Choroid plexus epithelial cell (primary cell): ENCODE measurements at regions not wholly inside any gene's neighbourhood (a gene's known extent, or its start where the extent isn't known, plus 50 kb on each side); places are given as distances from the start of the nearest gene placed in this dataset.

Experiments
- DNase-seq: peaks from one replicate; pipeline ENCODE4 v3.0.0-alpha.2; 2010; ENCODE audit warnings: low read depth
- H3K4me3 ChIP-seq: 2 replicates; pipeline ENCODE4 v1.5.1; 2011; ENCODE audit warnings: low read depth, mild to moderate bottlenecking, control low read depth, low read length, moderate library complexity
- TF ChIP-seq, protein P1 (sequence below): conservative IDR thresholded peaks from 2 replicates; pipeline ENCODE4 v1.5.1; 2011; ENCODE audit warnings: low read depth, mild to moderate bottlenecking, control low read depth, inconsistent platforms, low read length, moderate library complexity

DNA sequence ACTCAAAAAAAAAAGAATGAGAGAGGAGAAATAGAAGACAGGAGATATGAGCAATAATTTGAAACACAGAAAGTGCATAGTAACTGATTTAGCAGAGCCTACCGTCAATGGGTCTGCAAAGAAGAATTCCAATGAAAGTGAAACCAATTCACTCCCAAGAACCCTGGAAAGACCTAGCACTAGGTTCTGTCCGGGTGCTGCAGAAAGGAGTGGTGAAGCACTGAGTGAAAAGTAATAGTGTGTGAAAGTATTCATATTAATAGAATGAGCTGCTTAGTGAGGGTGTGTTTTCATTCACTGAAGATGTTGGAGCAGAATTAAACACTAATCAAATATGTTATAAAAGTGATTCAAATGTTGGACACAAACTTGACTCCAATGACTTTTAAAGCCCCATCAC, 51.3 kb upstream of the SLC30A5 start:
- DNase-seq = no peak
- TF ChIP-seq, protein P1, sequence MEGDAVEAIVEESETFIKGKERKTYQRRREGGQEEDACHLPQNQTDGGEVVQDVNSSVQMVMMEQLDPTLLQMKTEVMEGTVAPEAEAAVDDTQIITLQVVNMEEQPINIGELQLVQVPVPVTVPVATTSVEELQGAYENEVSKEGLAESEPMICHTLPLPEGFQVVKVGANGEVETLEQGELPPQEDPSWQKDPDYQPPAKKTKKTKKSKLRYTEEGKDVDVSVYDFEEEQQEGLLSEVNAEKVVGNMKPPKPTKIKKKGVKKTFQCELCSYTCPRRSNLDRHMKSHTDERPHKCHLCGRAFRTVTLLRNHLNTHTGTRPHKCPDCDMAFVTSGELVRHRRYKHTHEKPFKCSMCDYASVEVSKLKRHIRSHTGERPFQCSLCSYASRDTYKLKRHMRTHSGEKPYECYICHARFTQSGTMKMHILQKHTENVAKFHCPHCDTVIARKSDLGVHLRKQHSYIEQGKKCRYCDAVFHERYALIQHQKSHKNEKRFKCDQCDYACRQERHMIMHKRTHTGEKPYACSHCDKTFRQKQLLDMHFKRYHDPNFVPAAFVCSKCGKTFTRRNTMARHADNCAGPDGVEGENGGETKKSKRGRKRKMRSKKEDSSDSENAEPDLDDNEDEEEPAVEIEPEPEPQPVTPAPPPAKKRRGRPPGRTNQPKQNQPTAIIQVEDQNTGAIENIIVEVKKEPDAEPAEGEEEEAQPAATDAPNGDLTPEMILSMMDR = no peak
- no peak overlapping the region for H3K4me3 ChIP-seq

DNA sequence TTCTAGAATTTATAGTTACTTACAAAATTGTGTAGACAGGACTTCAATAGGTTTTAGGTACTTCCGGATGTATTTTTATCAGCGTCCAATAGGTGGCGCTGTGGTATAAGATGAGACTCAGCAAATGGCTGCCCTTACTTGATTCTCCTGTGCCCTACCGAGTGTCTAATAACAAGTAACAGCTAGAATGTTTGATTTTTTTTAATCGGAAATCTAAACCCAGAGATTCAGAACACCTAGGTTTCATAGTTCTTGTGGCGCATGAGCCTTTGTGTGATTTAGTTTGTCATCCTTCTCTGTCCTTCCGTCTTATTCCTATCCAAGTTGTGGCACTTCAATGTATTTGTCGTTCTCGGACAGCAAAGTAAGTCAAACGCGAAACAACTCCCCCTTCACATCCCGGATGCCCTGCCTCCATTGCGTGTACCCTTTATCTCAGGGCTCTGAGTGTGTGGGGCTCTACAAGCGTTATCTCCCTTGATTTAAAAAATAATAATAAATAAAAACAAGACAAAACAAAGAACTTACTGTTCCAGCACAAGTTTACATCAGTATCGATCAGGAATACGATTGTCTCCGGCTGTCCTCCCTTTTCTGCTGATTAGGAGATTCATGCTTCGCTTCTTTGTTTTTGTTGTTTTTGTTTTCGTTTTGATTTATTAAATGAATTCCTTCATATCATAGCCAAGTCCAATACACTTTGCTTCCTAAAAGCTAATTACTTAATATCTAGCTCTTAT, 50.7 kb upstream of the SLC30A5 start:
- peak; percentile 98 for DNase-seq
- H3K4me3 ChIP-seq = peak overlapping the region; percentile 68
- TF ChIP-seq, protein P1 = peak; percentile 76

DNA sequence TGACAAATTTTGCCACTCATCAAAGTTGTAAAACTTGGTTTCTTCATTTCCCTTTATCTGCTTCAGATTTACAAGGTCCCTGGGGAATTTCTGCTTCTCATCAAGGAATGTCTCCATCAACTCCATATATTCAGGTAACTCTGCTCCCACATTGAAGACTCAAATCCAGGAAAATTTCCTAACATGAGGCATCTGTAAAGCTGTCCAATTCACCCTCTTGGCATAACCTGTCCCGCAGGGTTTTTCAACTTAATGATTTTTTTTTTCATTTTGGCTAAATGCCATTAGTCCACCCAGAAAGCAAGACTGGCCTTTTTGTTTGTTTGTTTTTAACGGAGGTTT, 50.2 kb upstream of the SLC30A5 start:
- peak overlapping the region; percentile 68 for H3K4me3 ChIP-seq
- TF ChIP-seq, protein P1 = no peak
- peak; percentile 31 for DNase-seq
